ENCODE measurements at regions not wholly inside any gene's neighbourhood (a gene's known extent, or its start where the extent isn't known, plus 50 kb on each side); places are given as distances from the start of the nearest gene placed in this dataset.
"Not testable (repeated sequence)": the region's sequence is repeated elsewhere in the genome, so short reads cannot be mapped to it uniquely, and the experiment has no call there.

GRCh38 chr14:37729218-37729617 lies 133.8 kb downstream of the TTC6 start:
- no peaks in the 10 kb centered on the region for H3K4me1 Mint-ChIP-seq
- no peak for DNase-seq
- H3K27ac Mint-ChIP-seq: no peak overlapping the region
- H3K27me3 Mint-ChIP-seq: no peaks in the 10 kb centered on the region
- no peaks in the 10 kb centered on the region for H3K36me3 Mint-ChIP-seq
- no peak overlapping the region for H3K4me3 Mint-ChIP-seq
- POLR2A ChIA-PET: no interaction called here
- ATAC-seq (ENCODE audit: low read depth): no peak
- no peaks in the 10 kb centered on the region for H3K9me3 Mint-ChIP-seq

- ATAC-seq (ENCODE audit: low read depth): no peak
- DNase-seq: no peak
- Mint-ChIP-seq H3K36me3 (no peaks in the 10 kb centered on the region), H3K27me3 (no peaks in the 10 kb centered on the region), H3K27ac (no peak overlapping the region), H3K4me3 (no peak overlapping the region), H3K9me3 (no peaks in the 10 kb centered on the region), H3K4me1 (no peaks in the 10 kb centered on the region)
- POLR2A ChIA-PET: no interaction called here
Observed at GRCh38 chr14:37731094-37731493, 135.7 kb downstream of the TTC6 start.

- Mint-ChIP-seq H3K27ac (no peak overlapping the region), H3K4me1 (no peaks in the 10 kb centered on the region)
Observed at GRCh38 chr14:37745657-37746056, 150.2 kb downstream of the TTC6 start.

GRCh38 chr14:37746140-37746832 lies 150.9 kb downstream of the TTC6 start:
- peaks cover 2% of the 10 kb centered on the region for H3K9me3 Mint-ChIP-seq
- ATAC-seq (ENCODE audit: low read depth) (no peak), DNase-seq (no peak)
- no peaks in the 10 kb centered on the region for H3K36me3 Mint-ChIP-seq
- no peaks in the 10 kb centered on the region for H3K27me3 Mint-ChIP-seq
- no peak overlapping the region for H3K4me3 Mint-ChIP-seq
- no peak overlapping the region for H3K27ac Mint-ChIP-seq
- no peaks in the 10 kb centered on the region for H3K4me1 Mint-ChIP-seq
- POLR2A ChIA-PET: no interaction called here

More at GRCh38 chr14:37745657-37746056, 150.2 kb downstream of the TTC6 start:
- no peak for ATAC-seq (ENCODE audit: low read depth)
- Mint-ChIP-seq H3K9me3 (peaks cover 2% of the 10 kb centered on the region), H3K4me3 (no peak overlapping the region), H3K36me3 (no peaks in the 10 kb centered on the region), H3K27me3 (no peaks in the 10 kb centered on the region)
- POLR2A ChIA-PET: no interaction called here
- no peak for DNase-seq

GRCh38 chr14:37753459-37753858 lies 158.0 kb downstream of the TTC6 start:
- H3K4me1 Mint-ChIP-seq: no peaks in the 10 kb centered on the region
- ATAC-seq (ENCODE audit: low read depth) (no peak), DNase-seq (no peak)
- no peaks in the 10 kb centered on the region for H3K36me3 Mint-ChIP-seq
- POLR2A ChIA-PET: no interaction called here
- H3K27me3 Mint-ChIP-seq: no peaks in the 10 kb centered on the region
- peaks cover 3% of the 10 kb centered on the region for H3K9me3 Mint-ChIP-seq
- H3K27ac Mint-ChIP-seq: no peak overlapping the region
- H3K4me3 Mint-ChIP-seq: no peak overlapping the region

- ATAC-seq (ENCODE audit: low read depth); POLR2A ChIA-PET; H3K9me3 Mint-ChIP-seq; H3K4me1 Mint-ChIP-seq; H3K36me3 Mint-ChIP-seq; DNase-seq; H3K4me3 Mint-ChIP-seq; H3K27ac Mint-ChIP-seq; H3K27me3 Mint-ChIP-seq: not testable (repeated sequence)
Observed at GRCh38 chr14:37760275-37760674, 164.8 kb downstream of the TTC6 start.

GRCh38 chr14:37763266-37763665 lies 167.8 kb downstream of the TTC6 start:
- Mint-ChIP-seq H3K9me3 (peaks cover 5% of the 10 kb centered on the region), H3K27me3 (no peaks in the 10 kb centered on the region), H3K4me3 (no peak overlapping the region), H3K36me3 (no peaks in the 10 kb centered on the region), H3K27ac (no peak overlapping the region), H3K4me1 (no peaks in the 10 kb centered on the region)
- ATAC-seq (ENCODE audit: low read depth) (no peak), DNase-seq (no peak)
- POLR2A ChIA-PET: no interaction called here

- POLR2A ChIA-PET; ATAC-seq (ENCODE audit: low read depth); H3K4me3 Mint-ChIP-seq; H3K4me1 Mint-ChIP-seq; H3K36me3 Mint-ChIP-seq; DNase-seq; H3K27ac Mint-ChIP-seq; H3K27me3 Mint-ChIP-seq; H3K9me3 Mint-ChIP-seq: not testable (repeated sequence)
Observed at GRCh38 chr14:37772283-37772682, 176.9 kb downstream of the TTC6 start.

- POLR2A ChIA-PET: no interaction called here
- no peaks in the 10 kb centered on the region for H3K36me3 Mint-ChIP-seq
- H3K27me3 Mint-ChIP-seq: no peaks in the 10 kb centered on the region
- no peak for ATAC-seq (ENCODE audit: low read depth)
- H3K27ac Mint-ChIP-seq: no peak overlapping the region
- H3K4me1 Mint-ChIP-seq: no peaks in the 10 kb centered on the region
- H3K4me3 Mint-ChIP-seq: no peak overlapping the region
- peaks cover 6% of the 10 kb centered on the region for H3K9me3 Mint-ChIP-seq
- DNase-seq: no peak
Observed at GRCh38 chr14:37776791-37777499, 181.5 kb downstream of the TTC6 start.

- POLR2A ChIA-PET: no interaction called here
- ATAC-seq (ENCODE audit: low read depth): no peak
- Mint-ChIP-seq H3K36me3 (no peaks in the 10 kb centered on the region), H3K4me1 (no peaks in the 10 kb centered on the region), H3K27me3 (no peaks in the 10 kb centered on the region), H3K9me3 (peaks cover 6% of the 10 kb centered on the region), H3K4me3 (no peak overlapping the region), H3K27ac (no peak overlapping the region)
- no peak for DNase-seq
Observed at GRCh38 chr14:37778135-37778943, 182.9 kb downstream of the TTC6 start.

GRCh38 chr14:37779480-37779879 lies 184.1 kb downstream of the TTC6 start:
- H3K9me3 Mint-ChIP-seq: peaks cover 10% of the 10 kb centered on the region
- no peak for DNase-seq
- no peaks in the 10 kb centered on the region for H3K27me3 Mint-ChIP-seq
- POLR2A ChIA-PET: no interaction called here
- H3K4me1 Mint-ChIP-seq: no peaks in the 10 kb centered on the region
- no peak for ATAC-seq (ENCODE audit: low read depth)
- H3K36me3 Mint-ChIP-seq: no peaks in the 10 kb centered on the region
- no peak overlapping the region for H3K27ac Mint-ChIP-seq
- no peak overlapping the region for H3K4me3 Mint-ChIP-seq

GRCh38 chr14:37780731-37781130 lies 185.3 kb downstream of the TTC6 start:
- DNase-seq; H3K27me3 Mint-ChIP-seq; H3K4me3 Mint-ChIP-seq; H3K27ac Mint-ChIP-seq; ATAC-seq (ENCODE audit: low read depth); H3K4me1 Mint-ChIP-seq; POLR2A ChIA-PET; H3K36me3 Mint-ChIP-seq: not testable (repeated sequence)
- peaks cover 11% of the 10 kb centered on the region for H3K9me3 Mint-ChIP-seq

- ATAC-seq (ENCODE audit: low read depth); DNase-seq; H3K36me3 Mint-ChIP-seq; H3K27ac Mint-ChIP-seq; H3K4me3 Mint-ChIP-seq; POLR2A ChIA-PET; H3K27me3 Mint-ChIP-seq; H3K4me1 Mint-ChIP-seq: not testable (repeated sequence)
- H3K9me3 Mint-ChIP-seq: peaks cover 11% of the 10 kb centered on the region
Observed at GRCh38 chr14:37784203-37784826, 188.9 kb downstream of the TTC6 start.
